ENCODE measurements at regions not wholly inside any gene's neighbourhood (a gene's known extent, or its start where the extent isn't known, plus 50 kb on each side); places are given as distances from the start of the nearest gene placed in this dataset.

GRCh38 chr3:150069154-150069527 is 98.4 kb upstream of the PFN2 start:
- Histone ChIP-seq H3T11ph (ENCODE audit: low read length) (no peak overlapping the region), H3K4me2 (ENCODE audit: insufficient read depth, insufficient read length, low read length) (no peak overlapping the region), H3K4me1 (ENCODE audit: insufficient read depth, low read length) (peaks cover 4% of the 10 kb centered on the region; the same call in 1 of the 2 replicates), H2BK12ac (ENCODE audit: insufficient read length, low read depth, low read length) (no peak overlapping the region), H3K79me2 (ENCODE audit: insufficient read depth, low read length) (no peaks in the 10 kb centered on the region), H3K14ac (ENCODE audit: insufficient read depth, low read length) (no peak overlapping the region), H2AFZ (ENCODE audit: low read length) (no peak overlapping the region), H2BK15ac (ENCODE audit: low read depth, low read length) (no peak overlapping the region), H3K9me3 (ENCODE audit: control insufficient read depth, low read depth, low read length) (no peaks in the 10 kb centered on the region), H3K23ac (ENCODE audit: insufficient read length, low read depth, low read length) (no peak overlapping the region), H4K91ac (ENCODE audit: insufficient read length, low read depth, low read length) (no peak overlapping the region), H3K18ac (ENCODE audit: insufficient read length, low read depth, low read length) (no peak overlapping the region), H4K20me1 (ENCODE audit: control insufficient read depth, insufficient read depth, insufficient read length) (no peaks in the 10 kb centered on the region), H2BK120ac (ENCODE audit: low read depth, low read length, poor library complexity, severe bottlenecking) (no peak overlapping the region), H2BK20ac (ENCODE audit: low read depth, low read length, poor library complexity, severe bottlenecking) (no peak overlapping the region), H3K27me3 (ENCODE audit: insufficient read depth, low read length) (no peaks in the 10 kb centered on the region), H3K56ac (ENCODE audit: insufficient read length, low read depth, low read length) (no peak overlapping the region), H3K4ac (ENCODE audit: low read depth, low read length) (no peak overlapping the region), H3K9ac (ENCODE audit: extremely low read depth, insufficient read length, low read length) (no peak overlapping the region), H3K27ac (ENCODE audit: insufficient read length, low read depth, low read length) (no peak overlapping the region), H4K8ac (replicated peaks; ENCODE audit: insufficient read length, low read depth, low read length) (no peak overlapping the region), H3K23me2 (ENCODE audit: insufficient read length, low read depth, low read length, poor library complexity, severe bottlenecking) (no peaks in the 10 kb centered on the region), H2BK5ac (ENCODE audit: insufficient read length, low read length) (no peak overlapping the region), H3K79me1 (ENCODE audit: insufficient read depth, low read depth, low read length, poor library complexity, severe bottlenecking) (no peaks in the 10 kb centered on the region), H4K5ac (ENCODE audit: insufficient read length, low read depth, low read length) (no peak overlapping the region), H2AK5ac (ENCODE audit: insufficient read length, low read length) (no peak overlapping the region)
- no peak for DNase-seq
- Mint-ChIP-seq H3K36me3 (ENCODE audit: insufficient read depth in 1 of 3, low read depth in 3 of 3) (no peaks in the 10 kb centered on the region), H3K27ac (no peak overlapping the region), H3K27me3 (ENCODE audit: low read depth) (no peaks in the 10 kb centered on the region; the same call in none of the 2 replicates), H3K9me3 (no peaks in the 10 kb centered on the region; a peak in 1 of 5 replicates), H3K4me1 (peaks cover 12 to 28% of the 10 kb centered on the region in 2 experiments), H3K4me3 (no peak overlapping the region)
- TF ChIP-seq, protein P1, sequence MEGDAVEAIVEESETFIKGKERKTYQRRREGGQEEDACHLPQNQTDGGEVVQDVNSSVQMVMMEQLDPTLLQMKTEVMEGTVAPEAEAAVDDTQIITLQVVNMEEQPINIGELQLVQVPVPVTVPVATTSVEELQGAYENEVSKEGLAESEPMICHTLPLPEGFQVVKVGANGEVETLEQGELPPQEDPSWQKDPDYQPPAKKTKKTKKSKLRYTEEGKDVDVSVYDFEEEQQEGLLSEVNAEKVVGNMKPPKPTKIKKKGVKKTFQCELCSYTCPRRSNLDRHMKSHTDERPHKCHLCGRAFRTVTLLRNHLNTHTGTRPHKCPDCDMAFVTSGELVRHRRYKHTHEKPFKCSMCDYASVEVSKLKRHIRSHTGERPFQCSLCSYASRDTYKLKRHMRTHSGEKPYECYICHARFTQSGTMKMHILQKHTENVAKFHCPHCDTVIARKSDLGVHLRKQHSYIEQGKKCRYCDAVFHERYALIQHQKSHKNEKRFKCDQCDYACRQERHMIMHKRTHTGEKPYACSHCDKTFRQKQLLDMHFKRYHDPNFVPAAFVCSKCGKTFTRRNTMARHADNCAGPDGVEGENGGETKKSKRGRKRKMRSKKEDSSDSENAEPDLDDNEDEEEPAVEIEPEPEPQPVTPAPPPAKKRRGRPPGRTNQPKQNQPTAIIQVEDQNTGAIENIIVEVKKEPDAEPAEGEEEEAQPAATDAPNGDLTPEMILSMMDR (conservative IDR thresholded peaks at IDR 0.05), result no peak
- no CpG with 5 or more reads among the region's 1 CpG for WGBS (ENCODE audit: extremely low coverage, insufficient read length, low lambda C conversion rate)
